ENCODE measurements at regions not wholly inside any gene's neighbourhood (a gene's known extent, or its start where the extent isn't known, plus 50 kb on each side); places are given as distances from the start of the nearest gene placed in this dataset.

DNA sequence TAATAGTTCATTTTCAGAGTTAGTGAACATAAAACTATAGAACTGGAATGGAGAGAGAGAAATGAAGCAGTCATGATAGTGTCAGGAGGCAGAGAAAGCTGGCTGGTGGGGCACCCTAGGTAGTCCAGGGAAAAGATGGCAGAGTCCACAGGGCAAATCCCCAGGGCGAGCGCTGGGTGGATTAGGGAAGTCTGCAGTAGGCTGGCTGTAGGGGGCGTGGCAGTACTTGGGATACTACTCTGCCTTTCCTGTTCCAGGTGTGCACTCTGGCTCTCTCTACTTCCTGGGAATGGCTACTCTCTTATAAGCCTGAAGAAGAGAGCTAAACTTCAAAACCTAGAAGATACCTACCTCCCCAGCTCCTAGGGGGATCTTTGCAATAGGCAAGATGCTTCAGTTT, 232.9 kb upstream of the SLC10A2 start:
- TF ChIP-seq, protein P1, sequence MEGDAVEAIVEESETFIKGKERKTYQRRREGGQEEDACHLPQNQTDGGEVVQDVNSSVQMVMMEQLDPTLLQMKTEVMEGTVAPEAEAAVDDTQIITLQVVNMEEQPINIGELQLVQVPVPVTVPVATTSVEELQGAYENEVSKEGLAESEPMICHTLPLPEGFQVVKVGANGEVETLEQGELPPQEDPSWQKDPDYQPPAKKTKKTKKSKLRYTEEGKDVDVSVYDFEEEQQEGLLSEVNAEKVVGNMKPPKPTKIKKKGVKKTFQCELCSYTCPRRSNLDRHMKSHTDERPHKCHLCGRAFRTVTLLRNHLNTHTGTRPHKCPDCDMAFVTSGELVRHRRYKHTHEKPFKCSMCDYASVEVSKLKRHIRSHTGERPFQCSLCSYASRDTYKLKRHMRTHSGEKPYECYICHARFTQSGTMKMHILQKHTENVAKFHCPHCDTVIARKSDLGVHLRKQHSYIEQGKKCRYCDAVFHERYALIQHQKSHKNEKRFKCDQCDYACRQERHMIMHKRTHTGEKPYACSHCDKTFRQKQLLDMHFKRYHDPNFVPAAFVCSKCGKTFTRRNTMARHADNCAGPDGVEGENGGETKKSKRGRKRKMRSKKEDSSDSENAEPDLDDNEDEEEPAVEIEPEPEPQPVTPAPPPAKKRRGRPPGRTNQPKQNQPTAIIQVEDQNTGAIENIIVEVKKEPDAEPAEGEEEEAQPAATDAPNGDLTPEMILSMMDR (IDR thresholded peaks at IDR 0.05; ENCODE audit: low read length), result no peak
- TF ChIP-seq EZH2 (IDR thresholded peaks at IDR 0.05; ENCODE audit: borderline replicate concordance, low read length), result no peak
